Ovary (tissue), 7 donors: ENCODE measurements at regions not wholly inside any gene's neighbourhood (a gene's known extent, or its start where the extent isn't known, plus 50 kb on each side); places are given as distances from the start of the nearest gene placed in this dataset.
"Not testable (repeated sequence)": the region's sequence is repeated elsewhere in the genome, so short reads cannot be mapped to it uniquely, and the experiment has no call there.

ENCODE experiments used
- DNase-seq, 5 donors: peaks; one replicate each; pipeline ENCODE4 v3.0.0-alpha.2; 2019 to 2020
- H3K27ac ChIP-seq, 2 donors: fragments of 200-600 bp; one replicate each; pipeline versions ENCODE4 v1.5.1 to v1.8.0; 2019 to 2022
- H3K27me3 ChIP-seq: fragments of 200-600 bp; one replicate; pipeline ENCODE4 v1.8.0; 2022
- H3K36me3 ChIP-seq: fragments of 200-600 bp; sonication (generic); one replicate; pipeline ENCODE4 v1.5.1; 2019
- H3K4me1 ChIP-seq: one replicate; pipeline ENCODE4 v1.8.1; 2013; ENCODE audit warnings: mild to moderate bottlenecking, moderate library complexity; ENCODE audit not compliant: insufficient read depth
- H3K4me3 ChIP-seq: fragments of 200-600 bp; sonication (generic); one replicate; pipeline ENCODE4 v1.5.1; 2017
- H3K9me3 ChIP-seq, 2 donors: fragments of 200-600 bp in 1 of 2; sonication (generic) in 1 of 2; one replicate each; pipeline versions ENCODE4 v1.5.1 to v1.8.1; 2013 to 2019; ENCODE audit warnings: mild to moderate bottlenecking in 1 of 2, moderate library complexity in 1 of 2
- CTCF ChIP-seq, 3 donors: fragments of 450-650 bp in 2 of 3; fragments of 200-600 bp in 1 of 3; IDR thresholded peaks; one replicate each; pipeline versions ENCODE4 v1.5.1 to v1.8.0; 2016 to 2022; ENCODE audit warnings: antibody characterized with exemption in 3 of 3, mild to moderate bottlenecking in 1 of 3
- EP300 ChIP-seq: sonication (generic); formaldehyde crosslinking; IDR thresholded peaks from one replicate; pipeline ENCODE4 v1.6.1; 2017; ENCODE audit warnings: antibody characterized with exemption
- POLR2A ChIP-seq: fragments of 450-650 bp; IDR thresholded peaks from one replicate; pipeline ENCODE4 v1.6.1; 2017; ENCODE audit warnings: antibody characterized with exemption, mild to moderate bottlenecking, moderate library complexity
- WGBS, 3 donors: extraction: QIAGEN DNeasy Blood & Tissue Kit in 1 of 3; methylation state at CpG; one replicate each; pipeline versions ENCODE4 v1.1.5 to v1.1.7; 2013 to 2017; 5-methylcytosine and 5-hydroxymethylcytosine counted together
- intact Hi-C, 4 donors: fragments of 100-400 bp; cut with DNase I; formaldehyde crosslinking; loops; one replicate each; pipeline versions ENCODE4 v1.11.0 to v1.15.1; 2022 to 2023
- donor health status: DM: no; HTN: no; CAD: no; lungs with moderate emphysema.
- donor health status: DM: no; HTN: no; CAD: no.
- donor health status: Bipolar disorder and iron deficiency.
- donor health status: DM: no; HTN: no; CAD: no.
- donor health status: DM: yes; HTN: yes; CAD: no.

- WGBS, 3 donors, result 50 to 67% (median 58%) methylated on average over 1 of the region's 1 CpG
- peaks cover 3% of the 10 kb centered on the region for H3K4me1 ChIP-seq
- no peaks in the 10 kb centered on the region for H3K36me3 ChIP-seq
- intact Hi-C loops, result loop anchor here (10.0 kb wide), 3 partner anchors 374 to 644 kb away; partner anchors contain the start of gene PLXNA4 (in 1 of the 4)
- TF ChIP-seq POLR2A (no peak), CTCF (IDR thresholded peaks at IDR 0.05) (no peak), EP300 (no peak)
- no peak overlapping the region for H3K4me3 ChIP-seq
- no peaks in the 10 kb centered on the region for H3K9me3 ChIP-seq
- no peaks in the 10 kb centered on the region for H3K27me3 ChIP-seq
- H3K27ac ChIP-seq, result no peak overlapping the region
- no peak for DNase-seq
Measured at GRCh38 chr7:131941291-131941690, 384.9 kb upstream of the PODXL start.

GRCh38 chr7:131940621-131941165, 384.3 kb upstream of the PODXL start:
- no peak overlapping the region for H3K27ac ChIP-seq
- whole genome bisulfite sequencing, 3 donors, result 62 to 71% (median 68%) methylated on average over 4 of the region's 4 CpGs
- no peaks in the 10 kb centered on the region for H3K27me3 ChIP-seq
- H3K9me3 ChIP-seq, result no peaks in the 10 kb centered on the region
- no peaks in the 10 kb centered on the region for H3K36me3 ChIP-seq
- DNase-seq, result no peak
- H3K4me1 ChIP-seq, result peaks cover 3% of the 10 kb centered on the region
- H3K4me3 ChIP-seq, result no peak overlapping the region
- intact Hi-C loops, result loop anchor here (10.0 kb wide), 3 partner anchors 374 to 644 kb away; partner anchors contain the start of gene PLXNA4 (in 1 of the 4)
- TF ChIP-seq CTCF (IDR thresholded peaks at IDR 0.05) (no peak), POLR2A (no peak), EP300 (no peak)

GRCh38 chr7:131938788-131939187, 382.4 kb upstream of the PODXL start:
- WGBS, 3 donors, result 71 to 82% (median 76%) methylated on average over 3 of the region's 3 CpGs
- H3K4me3 ChIP-seq, H3K36me3 ChIP-seq, DNase-seq, H3K27me3 ChIP-seq, H3K27ac ChIP-seq, H3K9me3 ChIP-seq, H3K4me1 ChIP-seq, intact Hi-C loops: not testable (repeated sequence)

- Histone ChIP-seq H3K4me3 (no peak overlapping the region), H3K9me3 (no peaks in the 10 kb centered on the region), H3K27ac (no peak overlapping the region), H3K36me3 (no peaks in the 10 kb centered on the region), H3K4me1 (no peaks in the 10 kb centered on the region), H3K27me3 (no peaks in the 10 kb centered on the region)
- no peak for DNase-seq
- WGBS, 3 donors, result 66 to 76% (median 73%) methylated on average over 2 of the region's 2 CpGs
- intact Hi-C loops, result no loop called here
- TF ChIP-seq POLR2A, result no peak
- TF ChIP-seq EP300, result no peak
- no peak for TF ChIP-seq CTCF (IDR thresholded peaks at IDR 0.05)
Measured at GRCh38 chr7:131937868-131938267, 381.4 kb upstream of the PODXL start.

- DNase-seq, result no peak
- 40 to 64% (median 53%) methylated on average over 3 of the region's 3 CpGs for WGBS, 3 donors
Measured at GRCh38 chr7:131935180-131935579, 378.8 kb upstream of the PODXL start.

More at GRCh38 chr7:131935180-131935579, 378.8 kb upstream of the PODXL start:
- no peak overlapping the region for H3K4me3 ChIP-seq
- no peak overlapping the region for H3K27ac ChIP-seq
- H3K27me3 ChIP-seq, result no peaks in the 10 kb centered on the region
- H3K9me3 ChIP-seq, result no peaks in the 10 kb centered on the region
- TF ChIP-seq CTCF (IDR thresholded peaks at IDR 0.05) (no peak), EP300 (no peak), POLR2A (no peak)
- intact Hi-C loops, result no loop called here
- no peaks in the 10 kb centered on the region for H3K36me3 ChIP-seq
- no peaks in the 10 kb centered on the region for H3K4me1 ChIP-seq
